Brain microvascular endothelial cell (primary cell): ENCODE measurements at regions not wholly inside any gene's neighbourhood (a gene's known extent, or its start where the extent isn't known, plus 50 kb on each side); places are given as distances from the start of the nearest gene placed in this dataset.

ENCODE experiments used
- DNase-seq: peaks from one replicate; pipeline ENCODE4 v3.0.0-alpha.2; 2020
- H3K27ac ChIP-seq: fragments of 250-450 bp; sonication (Bioruptor Pico); 2 replicates; pipeline ENCODE4 v1.5.1; 2020; ENCODE audit warnings: mild to moderate bottlenecking, moderate library complexity
- H3K27me3 ChIP-seq: fragments of 250-450 bp; sonication (Bioruptor Pico); replicated peaks from 2 replicates; pipeline ENCODE4 v1.5.1; 2020; ENCODE audit warnings: mild to moderate bottlenecking
- H3K36me3 ChIP-seq: fragments of 250-450 bp; sonication (Bioruptor Pico); replicated peaks from 2 replicates; pipeline ENCODE4 v1.5.1; 2020; ENCODE audit warnings: mild to moderate bottlenecking
- H3K4me3 ChIP-seq: 2 replicates; pipeline ENCODE4 v1.5.1; 2011; ENCODE audit warnings: low read depth, mild to moderate bottlenecking, control low read depth, low read length, moderate library complexity
- in situ Hi-C: cut with HindIII; loops from 2 replicates; pipeline ENCODE4 v1.10.0; 2017; ENCODE audit warnings: low sequenced_read_pairs, low pct_ligation_motif_present
- TF ChIP-seq, protein P1 (sequence below): IDR thresholded peaks from 2 replicates; pipeline ENCODE4 v1.5.1; 2011; ENCODE audit warnings: low read depth, mild to moderate bottlenecking, moderate library complexity, low read length, control low read depth, inconsistent platforms; ENCODE audit errors: missing control alignments

GRCh38 chr15:70539912-70540530, 223.3 kb downstream of the UACA start:
- Histone ChIP-seq H3K36me3 (no peaks in the 10 kb centered on the region), H3K27me3 (peaks cover 41% of the 10 kb centered on the region), H3K27ac (no peak overlapping the region), H3K4me3 (no peak overlapping the region)
- DNase-seq, result no peak
- in situ Hi-C loops, result no loop called here
- TF ChIP-seq, protein P1, sequence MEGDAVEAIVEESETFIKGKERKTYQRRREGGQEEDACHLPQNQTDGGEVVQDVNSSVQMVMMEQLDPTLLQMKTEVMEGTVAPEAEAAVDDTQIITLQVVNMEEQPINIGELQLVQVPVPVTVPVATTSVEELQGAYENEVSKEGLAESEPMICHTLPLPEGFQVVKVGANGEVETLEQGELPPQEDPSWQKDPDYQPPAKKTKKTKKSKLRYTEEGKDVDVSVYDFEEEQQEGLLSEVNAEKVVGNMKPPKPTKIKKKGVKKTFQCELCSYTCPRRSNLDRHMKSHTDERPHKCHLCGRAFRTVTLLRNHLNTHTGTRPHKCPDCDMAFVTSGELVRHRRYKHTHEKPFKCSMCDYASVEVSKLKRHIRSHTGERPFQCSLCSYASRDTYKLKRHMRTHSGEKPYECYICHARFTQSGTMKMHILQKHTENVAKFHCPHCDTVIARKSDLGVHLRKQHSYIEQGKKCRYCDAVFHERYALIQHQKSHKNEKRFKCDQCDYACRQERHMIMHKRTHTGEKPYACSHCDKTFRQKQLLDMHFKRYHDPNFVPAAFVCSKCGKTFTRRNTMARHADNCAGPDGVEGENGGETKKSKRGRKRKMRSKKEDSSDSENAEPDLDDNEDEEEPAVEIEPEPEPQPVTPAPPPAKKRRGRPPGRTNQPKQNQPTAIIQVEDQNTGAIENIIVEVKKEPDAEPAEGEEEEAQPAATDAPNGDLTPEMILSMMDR, result no peak

- Histone ChIP-seq H3K36me3 (no peaks in the 10 kb centered on the region), H3K4me3 (no peak overlapping the region), H3K27ac (no peak overlapping the region), H3K27me3 (peaks cover 41% of the 10 kb centered on the region)
- DNase-seq, result no peak
- TF ChIP-seq, protein P1, result no peak
- in situ Hi-C loops, result no loop called here
These were observed 223.9 kb downstream of the UACA start for GRCh38 chr15:70539409-70539808.

GRCh38 chr15:70538278-70538677, 225.1 kb downstream of the UACA start:
- Histone ChIP-seq H3K27ac (no peak overlapping the region), H3K27me3 (peaks cover 34% of the 10 kb centered on the region), H3K36me3 (no peaks in the 10 kb centered on the region), H3K4me3 (no peak overlapping the region)
- in situ Hi-C loops, result no loop called here
- TF ChIP-seq, protein P1, result no peak
- no peak for DNase-seq

DNA sequence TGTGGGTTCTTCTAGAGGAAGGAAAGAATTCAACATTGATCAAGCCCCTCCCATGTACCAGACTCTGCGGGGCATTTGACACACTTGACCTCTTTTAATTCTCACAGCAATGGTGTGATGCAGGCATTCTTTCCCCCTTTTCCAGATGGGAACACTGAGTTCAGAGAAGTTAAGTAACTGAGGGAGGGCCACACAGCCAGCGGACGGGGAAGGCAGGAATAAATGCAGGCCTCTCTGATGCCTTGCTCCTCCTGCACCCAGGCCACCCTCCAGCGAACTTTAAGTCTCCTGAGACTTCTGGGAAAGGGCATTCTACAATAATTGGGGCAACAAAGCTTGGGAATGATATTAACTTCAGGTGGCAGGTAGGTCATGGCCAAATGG, 227.4 kb downstream of the UACA start:
- in situ Hi-C loops, result no loop called here
- TF ChIP-seq, protein P1, result no peak
- H3K4me3 ChIP-seq, result no peak overlapping the region

GRCh38 chr15:70535071-70535954, 228.0 kb downstream of the UACA start:
- DNase-seq, result no peak
- no peak overlapping the region for H3K4me3 ChIP-seq
- H3K27ac ChIP-seq, result no peak overlapping the region
- no peaks in the 10 kb centered on the region for H3K36me3 ChIP-seq
- TF ChIP-seq, protein P1, result no peak
- peaks cover 18% of the 10 kb centered on the region for H3K27me3 ChIP-seq
- in situ Hi-C loops, result no loop called here

More for the DNA sequence above, 227.4 kb downstream of the UACA start:
- Histone ChIP-seq H3K36me3 (no peaks in the 10 kb centered on the region), H3K27me3 (peaks cover 21% of the 10 kb centered on the region), H3K27ac (no peak overlapping the region)
- no peak for DNase-seq
